HG03045 (cell line): ENCODE measurements at regions not wholly inside any gene's neighbourhood (a gene's known extent, or its start where the extent isn't known, plus 50 kb on each side); places are given as distances from the start of the nearest gene placed in this dataset.
"Not testable (repeated sequence)": the region's sequence is repeated elsewhere in the genome, so short reads cannot be mapped to it uniquely, and the experiment has no call there.

ENCODE experiments used
- ATAC-seq: cut with Tn5 transposase; IDR thresholded peaks from one replicate; pipeline ENCODE4 v1.9.1; 2021; ENCODE audit warnings: mild to moderate bottlenecking, moderate library complexity; ENCODE audit not compliant: unreplicated experiment

DNA sequence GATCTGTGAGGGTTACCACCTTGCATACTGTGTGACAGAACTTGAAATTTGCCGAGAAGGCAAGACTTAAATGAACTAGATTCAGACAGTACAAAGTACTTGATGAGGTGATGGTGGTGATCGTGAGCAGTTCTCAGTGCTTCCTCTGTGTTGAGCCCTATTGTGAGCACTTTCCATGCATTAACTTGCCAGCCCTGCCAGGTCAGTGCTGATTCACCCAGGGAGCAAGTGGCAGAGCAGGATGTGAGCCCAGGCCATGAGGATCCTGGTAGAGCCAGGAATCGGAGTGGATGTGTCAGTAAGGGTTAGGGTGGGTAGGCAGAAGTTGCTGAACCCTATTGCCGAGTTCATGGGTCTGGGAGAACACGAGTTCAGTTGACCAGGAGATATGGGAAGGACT lies 4545.7 kb upstream of the TPTE start:
- not testable (repeated sequence) for ATAC-seq

DNA sequence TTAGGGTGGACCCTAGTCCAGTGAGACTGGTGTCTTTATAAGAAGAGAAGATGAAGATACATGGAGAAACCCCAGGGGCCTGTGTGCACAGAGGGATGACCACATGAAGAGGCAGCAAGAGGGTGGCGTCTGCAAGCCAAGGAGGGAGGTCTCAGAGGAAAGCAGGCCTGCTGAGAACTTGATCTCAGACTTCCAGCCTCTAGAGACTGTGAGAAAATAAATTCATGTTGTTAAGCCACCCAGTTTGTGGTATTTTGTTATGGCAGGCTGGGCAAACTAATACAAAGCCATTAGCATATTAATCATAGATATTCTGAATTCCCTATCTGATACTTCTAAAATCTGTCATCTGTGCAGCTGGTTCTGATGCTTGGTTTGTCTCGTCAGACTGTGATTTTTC lies 4523.8 kb upstream of the TPTE start:
- ATAC-seq, result not testable (repeated sequence)

DNA sequence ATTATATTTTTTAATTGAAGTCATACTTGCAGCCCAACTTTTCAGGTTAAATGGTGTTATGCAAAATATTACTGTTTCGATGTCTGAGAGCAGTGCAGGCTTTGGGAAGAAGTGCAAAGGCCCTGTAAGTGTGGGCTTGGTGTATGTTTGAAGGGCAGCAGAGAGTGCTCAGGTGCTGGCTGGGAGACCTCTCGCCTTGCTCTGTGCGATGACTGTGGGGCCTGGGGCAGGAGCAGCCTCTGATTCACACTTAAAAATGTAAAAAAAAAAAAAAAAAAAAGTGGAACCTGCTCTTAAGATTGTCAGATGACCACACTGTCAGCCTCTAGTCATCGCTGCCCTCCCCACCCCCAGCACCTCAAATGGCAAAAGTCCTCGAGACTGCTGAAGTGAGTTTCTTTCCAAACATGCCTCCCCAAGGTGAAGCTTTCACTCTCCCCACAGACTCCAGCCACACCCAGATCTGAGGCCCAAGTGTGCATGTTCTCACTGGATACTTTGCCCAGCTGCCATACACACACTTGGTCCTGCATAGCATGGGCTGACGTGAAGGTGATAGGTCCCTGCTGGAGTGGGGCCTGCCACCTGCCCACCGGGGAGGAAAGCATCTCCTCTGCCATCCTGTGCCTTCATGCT lies 4505.8 kb upstream of the TPTE start:
- not testable (repeated sequence) for ATAC-seq

DNA sequence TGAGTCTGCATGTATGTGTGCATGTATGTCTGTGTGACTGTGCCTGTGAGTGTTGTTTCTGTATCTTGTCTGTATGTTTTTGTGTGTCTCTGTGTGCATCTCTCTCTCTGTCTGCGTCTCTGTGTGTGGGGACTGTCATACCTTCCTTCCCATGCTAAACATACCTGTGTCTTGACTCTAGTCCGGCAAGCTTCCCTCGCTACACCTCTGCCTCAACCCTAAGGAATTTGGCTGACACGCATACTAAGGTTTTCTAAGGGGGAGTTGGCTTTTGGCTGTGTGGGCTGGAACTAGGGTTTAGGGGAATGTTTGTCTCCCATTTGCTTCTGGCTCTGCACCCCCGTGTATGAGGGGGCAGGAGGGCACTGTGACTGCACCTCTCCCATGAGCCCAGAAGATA lies 4500.9 kb upstream of the TPTE start:
- ATAC-seq, result not testable (repeated sequence)

DNA sequence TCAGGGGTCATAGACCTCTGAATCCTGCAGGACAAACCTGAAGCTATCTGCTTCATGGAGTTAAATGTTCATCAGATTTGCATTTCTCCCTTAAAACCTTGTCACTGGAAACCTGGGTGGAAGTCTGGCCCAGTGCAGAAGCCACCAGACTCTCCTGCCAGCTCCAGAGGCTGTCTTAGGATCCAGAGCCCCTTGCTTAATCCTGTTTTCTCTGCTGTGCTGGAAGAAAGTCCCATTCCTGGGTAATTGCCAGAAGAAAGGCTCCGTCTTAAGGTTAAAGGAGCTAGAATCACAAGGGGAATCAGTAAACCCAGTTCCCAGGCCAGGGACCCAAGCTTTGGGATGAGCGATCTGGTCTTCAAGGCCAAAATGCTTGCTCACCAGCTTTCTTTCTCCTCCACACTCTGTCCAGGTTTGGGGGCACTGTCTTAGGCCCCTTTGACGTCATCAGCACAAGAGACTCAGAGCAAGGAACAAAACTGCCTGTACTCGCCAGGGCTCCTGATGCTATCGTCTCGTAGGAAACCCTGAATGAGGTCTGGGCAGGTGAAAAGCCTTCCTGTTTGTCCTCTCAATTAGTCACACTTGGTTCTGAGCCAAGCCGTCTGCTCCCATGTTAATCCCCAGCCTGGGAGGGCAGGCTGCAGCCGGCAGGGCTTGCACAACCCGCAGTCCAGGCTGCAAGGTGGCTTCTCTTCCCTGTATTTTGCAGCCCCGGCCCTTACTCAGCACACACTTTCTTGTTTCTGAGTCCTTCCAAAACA lies 4500.2 kb upstream of the TPTE start:
- ATAC-seq, result not testable (repeated sequence)

DNA sequence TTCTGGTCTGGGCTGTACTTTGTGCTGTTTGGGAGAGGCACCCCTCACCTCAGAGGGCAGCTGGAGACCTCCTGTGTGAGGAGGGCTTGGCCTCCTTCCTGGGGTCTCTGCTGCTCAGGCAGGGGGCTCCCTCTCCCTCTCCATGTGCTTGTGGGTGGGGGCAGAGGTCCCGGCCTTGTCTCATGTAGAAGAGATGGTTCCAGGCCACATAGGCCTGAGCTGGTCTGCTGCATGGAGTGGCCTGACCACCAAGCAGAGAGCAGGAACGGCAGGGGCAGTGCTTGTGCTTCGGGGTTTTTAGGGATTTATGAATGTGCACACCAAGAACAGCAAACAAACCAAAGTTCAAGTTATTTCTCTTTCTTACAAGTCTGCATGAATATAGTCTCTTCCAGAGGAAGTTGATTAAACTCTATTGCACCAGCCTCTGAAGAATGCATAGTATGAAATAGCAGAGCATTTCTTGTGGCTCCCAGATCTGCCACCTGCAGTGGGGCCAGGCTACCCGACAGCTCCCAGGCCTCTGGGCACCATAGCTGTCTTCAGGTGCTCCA lies 4499.6 kb upstream of the TPTE start:
- not testable (repeated sequence) for ATAC-seq

DNA sequence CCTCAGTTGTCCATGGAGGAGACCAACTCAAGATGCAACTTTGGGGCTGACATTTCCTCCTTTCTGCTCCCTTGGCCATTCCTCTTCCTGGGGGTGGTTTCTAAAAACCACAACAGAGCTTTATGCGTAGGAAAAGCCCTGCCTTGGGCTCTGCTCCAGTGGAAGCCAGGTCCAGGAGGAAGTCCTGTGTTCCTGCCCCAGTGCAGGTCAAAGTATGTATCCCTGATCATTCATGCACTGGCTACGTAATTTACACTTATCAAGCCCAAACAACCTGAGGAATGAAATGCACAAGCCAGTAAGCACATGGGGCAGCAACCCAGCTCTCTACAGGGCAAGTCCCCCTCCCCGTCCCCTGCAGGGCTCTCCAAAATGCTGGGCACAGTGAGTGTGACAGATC lies 4498.1 kb upstream of the TPTE start:
- ATAC-seq, result not testable (repeated sequence)

DNA sequence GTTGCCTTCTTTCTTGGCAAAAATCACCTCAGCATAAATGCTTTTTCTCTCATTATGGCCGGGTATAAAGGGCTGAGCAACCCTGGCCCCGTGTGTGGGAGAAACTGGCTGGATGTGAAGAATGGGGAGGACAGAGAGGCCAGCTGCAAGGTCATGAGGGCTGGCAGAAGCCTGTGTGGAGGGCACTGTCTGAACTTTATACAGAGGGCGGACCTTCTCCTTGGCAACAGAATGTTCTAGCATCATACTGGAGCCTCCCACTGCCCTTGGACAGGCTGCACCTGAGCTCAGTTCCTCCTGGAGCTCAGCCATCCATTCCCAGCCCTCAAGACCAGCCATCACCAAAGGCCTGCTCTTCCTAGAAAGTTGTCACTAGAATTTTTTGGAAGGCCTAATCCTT lies 4496.2 kb upstream of the TPTE start:
- ATAC-seq, result not testable (repeated sequence)

DNA sequence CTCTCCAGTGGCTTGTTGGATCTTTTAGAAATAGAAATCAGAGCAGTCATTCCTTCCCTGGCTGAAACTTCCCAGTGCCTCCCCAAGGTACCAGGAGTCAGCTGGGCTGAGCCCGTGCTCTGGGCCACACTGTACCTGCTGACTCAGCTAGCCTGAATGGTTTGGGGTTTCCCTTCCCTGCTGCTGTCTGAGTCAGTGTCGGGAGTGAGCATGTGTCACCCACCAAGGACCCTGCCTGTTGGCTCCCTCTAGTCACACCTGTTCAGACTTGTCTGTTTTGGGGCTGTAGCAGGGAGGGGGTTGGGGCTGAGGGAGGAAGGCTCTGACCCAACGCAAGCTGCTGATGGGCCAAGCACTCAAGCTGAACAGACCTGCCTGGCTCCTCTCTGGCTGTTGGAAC lies 4493.9 kb upstream of the TPTE start:
- ATAC-seq, result not testable (repeated sequence)

DNA sequence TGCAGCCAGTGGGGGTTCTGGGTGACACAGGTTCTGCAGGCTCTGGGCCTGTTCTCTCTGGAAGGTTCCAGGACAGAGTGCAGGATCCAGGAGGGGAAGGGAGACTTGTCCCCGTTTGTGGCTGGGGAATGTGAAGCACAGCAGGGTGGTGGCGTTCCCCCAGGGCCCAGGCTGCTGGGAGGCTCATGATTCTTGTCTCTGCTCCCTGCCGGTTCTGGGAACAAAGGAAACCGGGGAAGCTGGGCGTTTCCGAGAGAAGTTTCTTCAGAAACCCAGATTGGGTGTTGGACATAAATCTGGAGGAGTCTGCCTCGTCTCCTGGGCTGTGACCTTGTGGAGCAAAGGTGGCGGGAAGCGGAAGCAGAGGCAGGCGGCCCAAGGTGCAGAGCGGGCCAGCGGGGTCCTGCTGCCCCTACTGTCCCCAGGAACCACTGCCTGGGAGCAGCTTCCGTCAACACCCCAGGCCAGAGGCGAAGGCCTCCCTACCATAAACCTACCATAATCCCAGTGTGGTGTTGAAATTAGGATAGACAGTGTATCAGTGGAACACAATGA lies 4487.2 kb upstream of the TPTE start:
- ATAC-seq, result not testable (repeated sequence)

DNA sequence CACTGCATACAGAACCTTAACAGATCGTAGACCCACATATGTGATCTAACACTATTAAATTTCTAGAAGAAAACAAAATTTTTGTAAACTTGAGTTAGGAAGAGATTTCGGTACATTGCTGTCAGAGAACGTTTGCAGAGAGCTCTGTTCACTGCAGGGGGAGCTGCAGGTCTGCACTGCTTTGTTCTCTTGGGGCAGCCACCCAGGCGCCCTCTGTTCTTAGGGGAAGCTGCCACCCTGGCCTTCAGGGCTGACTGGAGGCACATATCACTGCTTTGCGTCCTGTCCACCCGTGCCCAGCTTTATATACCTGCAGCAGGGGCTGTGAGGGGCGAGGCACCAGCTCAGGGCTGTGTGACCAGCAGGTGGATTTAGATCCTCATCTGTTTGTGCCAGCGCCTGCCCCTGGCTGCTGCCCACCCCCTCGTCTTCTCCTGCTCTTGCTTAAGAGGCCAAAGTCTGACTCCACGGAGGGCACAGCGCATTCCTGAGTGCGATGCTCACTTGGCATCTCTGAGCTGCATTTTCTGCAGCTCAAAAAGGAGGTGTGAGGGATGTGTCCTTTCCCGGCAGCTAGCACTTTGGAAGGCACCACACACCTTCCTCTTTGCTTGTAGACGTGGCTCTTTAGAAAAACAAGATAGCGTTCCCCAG lies 4486.4 kb upstream of the TPTE start:
- ATAC-seq, result not testable (repeated sequence)

DNA sequence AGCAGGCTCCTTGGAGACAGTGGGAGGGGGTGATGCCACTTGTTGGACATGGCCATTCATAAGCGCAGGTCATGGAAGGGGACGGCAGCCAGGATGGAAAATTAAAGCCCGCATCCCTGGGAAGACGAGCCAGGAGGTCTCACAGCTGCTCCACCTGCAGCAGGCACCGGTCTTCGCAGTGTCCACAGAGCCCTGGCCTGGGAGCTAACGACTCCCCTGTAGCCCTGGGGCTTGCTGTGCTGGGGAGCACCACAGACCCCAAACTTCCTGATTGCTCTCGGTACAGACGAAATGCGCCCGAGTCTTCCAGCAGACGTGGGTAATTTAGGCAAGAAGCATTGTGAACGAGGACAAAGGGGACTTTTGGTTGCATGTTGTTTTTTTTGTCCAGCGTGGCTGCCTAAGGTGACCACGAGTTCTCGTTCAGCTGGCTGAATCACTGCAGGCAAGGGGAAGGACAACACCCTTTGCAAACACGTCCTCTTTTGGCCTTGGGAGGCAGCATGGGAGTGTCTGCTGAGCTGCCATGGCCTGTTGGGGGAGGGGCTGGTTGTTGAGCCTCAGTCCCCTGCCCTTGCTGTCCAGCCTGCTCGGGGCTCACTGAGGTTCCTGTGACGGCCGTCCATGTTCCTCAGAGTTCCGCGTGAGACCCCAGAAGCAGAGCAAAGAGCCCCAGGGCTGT lies 4485.8 kb upstream of the TPTE start:
- not testable (repeated sequence) for ATAC-seq

DNA sequence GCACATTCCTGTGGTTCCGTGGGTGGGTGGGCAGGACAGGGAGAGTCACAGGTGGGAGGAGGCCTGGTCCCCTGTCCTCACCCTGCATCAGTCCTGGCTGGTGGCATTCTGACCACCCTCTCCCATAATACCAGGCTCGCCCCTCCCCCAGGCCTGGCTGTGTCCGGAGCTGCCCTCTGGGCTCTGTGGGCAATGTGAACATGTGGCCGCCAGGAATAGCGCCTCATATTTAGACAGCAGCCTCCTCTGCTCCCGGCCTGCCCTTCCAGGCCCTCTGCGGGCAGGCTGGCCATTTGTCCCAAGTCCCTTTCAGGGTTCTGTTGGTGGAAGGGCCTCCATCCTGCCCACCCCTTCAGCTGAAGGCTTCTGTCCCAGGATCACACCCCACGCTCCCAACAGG lies 4482.2 kb upstream of the TPTE start:
- not testable (repeated sequence) for ATAC-seq

DNA sequence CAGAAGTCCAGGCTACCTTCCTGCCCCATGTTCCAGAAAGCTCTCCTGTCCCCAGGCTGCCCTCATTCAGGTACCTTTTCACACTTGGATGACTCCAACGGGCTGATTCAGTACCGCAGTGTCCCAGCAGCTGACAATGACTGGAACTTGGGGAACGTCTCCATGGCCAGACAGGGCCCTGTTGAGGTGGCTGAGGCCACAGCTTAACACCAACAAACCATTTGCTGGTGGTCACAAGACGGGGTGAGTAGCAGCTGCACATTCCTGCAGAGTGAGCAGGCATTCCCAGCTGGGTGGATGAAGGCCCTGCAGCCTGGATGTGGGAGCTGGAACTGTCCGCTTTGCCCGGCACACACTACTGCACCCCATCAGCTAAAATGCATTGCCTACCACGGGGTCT lies 4481.3 kb upstream of the TPTE start:
- ATAC-seq, result not testable (repeated sequence)

DNA sequence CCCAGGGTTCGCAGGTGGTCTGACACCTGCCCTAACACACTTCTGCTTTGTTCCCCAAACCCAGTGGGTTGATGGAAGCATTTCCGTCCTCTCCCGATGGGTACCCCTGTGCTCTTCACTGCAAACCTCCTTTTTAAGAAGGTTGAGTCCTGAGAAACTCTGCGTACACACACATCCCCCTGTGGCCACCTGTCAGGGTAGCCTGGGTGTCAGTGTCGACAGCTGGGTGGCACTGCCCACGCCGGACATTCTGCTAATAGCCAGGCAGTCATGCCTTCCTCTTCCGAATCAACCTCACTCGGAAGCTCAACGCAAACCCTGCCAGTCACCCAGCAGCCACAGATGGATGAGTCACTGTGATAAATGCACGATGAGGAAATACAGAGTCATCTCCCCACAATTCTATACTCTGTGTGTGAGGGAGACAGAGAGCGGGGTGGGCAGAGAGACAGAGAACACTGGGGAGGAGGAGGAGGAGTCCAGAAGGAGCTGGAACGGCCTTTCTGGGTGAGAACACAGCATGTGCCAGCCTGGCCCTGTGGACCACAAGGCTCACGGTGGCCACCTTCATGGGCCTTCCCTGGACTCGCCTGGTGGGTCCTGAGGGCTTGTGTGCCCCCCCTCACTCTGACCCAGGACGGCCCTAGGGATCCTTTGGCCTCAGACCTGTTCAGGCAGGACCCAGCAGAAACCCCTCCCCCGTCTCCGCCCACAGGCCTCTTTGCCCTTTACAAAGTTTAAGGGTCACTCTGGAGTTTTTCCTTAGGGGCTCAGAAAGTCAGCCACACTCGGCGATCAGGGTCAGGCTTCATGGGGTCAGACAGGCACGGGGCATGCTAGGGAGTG lies 4477.7 kb upstream of the TPTE start:
- ATAC-seq, result not testable (repeated sequence)

DNA sequence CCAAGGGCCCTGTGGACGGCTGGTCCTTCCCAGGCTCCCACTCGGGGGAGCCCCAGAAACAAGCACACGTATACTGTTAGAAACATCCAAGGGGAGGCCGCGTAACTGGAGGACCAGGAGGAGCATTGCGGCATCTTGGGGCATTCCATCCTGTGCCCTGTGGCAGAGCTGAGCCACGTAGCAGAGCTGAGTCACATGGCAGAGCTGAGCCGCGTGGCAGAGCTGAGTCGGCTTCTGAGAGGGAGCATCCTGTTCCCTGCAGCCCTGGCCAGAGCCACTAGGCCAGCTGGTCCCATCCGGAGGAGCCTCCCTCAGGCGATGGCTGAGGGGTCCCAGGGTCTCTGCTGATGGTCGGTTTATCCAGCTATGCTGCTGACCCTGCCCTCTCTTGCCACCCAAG lies 4476.7 kb upstream of the TPTE start:
- not testable (repeated sequence) for ATAC-seq

DNA sequence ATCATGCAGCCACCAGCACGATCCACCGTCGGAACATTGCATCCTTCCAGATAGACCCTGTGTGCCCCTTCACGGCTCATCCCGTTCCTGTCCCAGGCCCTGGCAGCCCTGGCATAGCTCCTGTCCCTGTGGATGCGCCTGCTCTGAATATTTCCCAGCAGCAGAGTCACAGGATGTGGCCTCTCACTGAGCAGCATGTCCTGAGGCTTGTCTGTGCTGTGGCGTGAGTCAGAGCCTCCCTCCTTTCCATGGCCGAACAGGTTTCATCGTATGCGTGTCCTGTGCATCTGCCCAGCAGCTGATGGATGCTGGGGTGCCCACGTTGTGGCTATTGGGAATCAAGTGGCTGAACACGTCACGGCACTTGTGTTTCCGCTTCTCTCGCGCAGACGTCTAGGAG lies 4471.5 kb upstream of the TPTE start:
- ATAC-seq, result not testable (repeated sequence)

DNA sequence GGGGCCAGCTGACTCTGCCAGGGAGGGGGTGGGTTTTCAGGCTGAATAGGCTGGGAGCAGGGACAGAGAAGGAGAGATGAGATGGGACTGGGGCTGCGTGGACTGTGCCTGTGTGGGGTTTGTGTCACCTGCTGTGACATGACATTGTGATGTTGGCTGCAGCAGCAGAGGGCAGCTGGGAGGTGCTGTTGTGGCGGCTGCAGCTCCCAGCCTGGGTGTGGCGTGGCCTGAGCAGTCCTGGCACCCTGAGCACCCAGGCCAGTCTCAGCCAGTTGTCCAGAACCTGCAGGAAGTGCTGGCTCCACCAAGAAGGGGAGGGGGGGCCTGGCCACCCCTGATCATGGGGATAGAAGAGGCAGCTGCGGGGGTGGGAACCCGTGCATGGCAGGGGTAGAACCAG lies 4469.3 kb upstream of the TPTE start:
- ATAC-seq, result not testable (repeated sequence)

DNA sequence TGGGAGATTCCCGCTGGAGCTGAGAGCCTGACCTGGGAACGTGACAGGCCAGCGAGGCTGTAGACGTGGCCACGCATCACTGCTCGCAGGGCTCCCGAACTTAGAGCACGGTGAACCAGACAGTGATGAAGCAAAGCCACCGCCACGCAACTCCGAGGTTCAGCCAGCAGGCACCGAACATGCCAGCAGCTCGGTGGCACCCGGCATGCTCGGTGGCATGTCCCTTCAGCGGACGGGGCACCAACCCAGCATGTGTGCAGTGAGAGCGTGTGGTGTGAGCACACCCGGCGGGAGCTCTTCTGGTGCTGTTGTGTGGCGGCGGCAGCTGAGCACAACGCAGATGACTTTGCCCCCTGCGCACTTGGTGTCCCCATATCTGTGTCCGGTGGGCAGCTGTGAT lies 4468.2 kb upstream of the TPTE start:
- not testable (repeated sequence) for ATAC-seq

DNA sequence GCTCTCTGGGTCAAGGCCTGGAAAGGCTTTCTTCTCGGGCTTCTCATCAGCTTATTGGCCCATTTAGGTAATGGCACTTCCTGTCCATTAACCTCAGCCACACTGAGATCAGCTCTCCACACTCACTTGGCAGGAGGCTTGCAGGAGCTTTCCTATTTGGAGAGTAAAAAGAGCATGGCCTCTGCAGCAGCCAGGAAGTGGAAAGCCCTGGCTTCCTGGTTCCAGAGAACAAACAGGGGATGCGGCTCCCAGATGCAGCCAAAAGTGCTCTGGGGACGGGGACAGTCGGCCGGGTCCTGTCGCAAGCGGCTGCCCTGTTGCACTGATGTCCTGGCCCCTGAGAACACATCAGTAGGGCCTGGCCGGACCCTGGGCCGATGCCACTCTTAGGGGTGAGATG lies 4462.4 kb upstream of the TPTE start:
- not testable (repeated sequence) for ATAC-seq
